ENCODE measurements at regions not wholly inside any gene's neighbourhood (a gene's known extent, or its start where the extent isn't known, plus 50 kb on each side); places are given as distances from the start of the nearest gene placed in this dataset.
"Not testable (repeated sequence)": the region's sequence is repeated elsewhere in the genome, so short reads cannot be mapped to it uniquely, and the experiment has no call there.

- Histone ChIP-seq H3K9me3 (no peaks in the 10 kb centered on the region), H3K36me3 (no peaks in the 10 kb centered on the region), H3K27me3 (no peaks in the 10 kb centered on the region), H3K27ac (no peak overlapping the region), H3K4me1 (no peaks in the 10 kb centered on the region), H3K4me3 (no peak overlapping the region)
- DNase-seq (no peak), ATAC-seq (no peak)
- TF ChIP-seq CTCF (IDR thresholded peaks at IDR 0.05): no peak
- intact Hi-C loops (cut with DNase I): no loop called here
These were observed 113.6 kb upstream of the PPM1J start for GRCh38 chr1:112828716-112829115.

- intact Hi-C loops (cut with DNase I); H3K36me3 ChIP-seq; H3K9me3 ChIP-seq; ATAC-seq; H3K27me3 ChIP-seq; H3K27ac ChIP-seq; H3K4me1 ChIP-seq; H3K4me3 ChIP-seq; DNase-seq: not testable (repeated sequence)
These were observed 112.3 kb upstream of the PPM1J start for GRCh38 chr1:112827391-112827790.

- DNase-seq (no peak), ATAC-seq (no peak)
- no peaks in the 10 kb centered on the region for H3K36me3 ChIP-seq
- no peak overlapping the region for H3K27ac ChIP-seq
- intact Hi-C loops (cut with DNase I): no loop called here
- H3K4me1 ChIP-seq: no peaks in the 10 kb centered on the region
- TF ChIP-seq CTCF (IDR thresholded peaks at IDR 0.05): no peak
- no peaks in the 10 kb centered on the region for H3K27me3 ChIP-seq
- H3K9me3 ChIP-seq: no peaks in the 10 kb centered on the region
- no peak overlapping the region for H3K4me3 ChIP-seq
These were observed 111.2 kb upstream of the PPM1J start for GRCh38 chr1:112826217-112826944.

GRCh38 chr1:112825563-112826216, 110.6 kb upstream of the PPM1J start:
- H3K27me3 ChIP-seq; ATAC-seq; H3K27ac ChIP-seq; H3K4me3 ChIP-seq; H3K36me3 ChIP-seq; DNase-seq; H3K4me1 ChIP-seq; H3K9me3 ChIP-seq; intact Hi-C loops (cut with DNase I): not testable (repeated sequence)

- H3K4me1 ChIP-seq; H3K36me3 ChIP-seq; H3K4me3 ChIP-seq; ATAC-seq; H3K9me3 ChIP-seq; DNase-seq; H3K27ac ChIP-seq; intact Hi-C loops (cut with DNase I); H3K27me3 ChIP-seq: not testable (repeated sequence)
These were observed 109.9 kb upstream of the PPM1J start for GRCh38 chr1:112825075-112825474.

GRCh38 chr1:112821307-112822063, 106.4 kb upstream of the PPM1J start:
- H3K4me3 ChIP-seq; ATAC-seq; H3K9me3 ChIP-seq; H3K27ac ChIP-seq; H3K27me3 ChIP-seq; H3K36me3 ChIP-seq; intact Hi-C loops (cut with DNase I); H3K4me1 ChIP-seq; DNase-seq: not testable (repeated sequence)

GRCh38 chr1:112818990-112819689, 104.0 kb upstream of the PPM1J start:
- no peaks in the 10 kb centered on the region for H3K27me3 ChIP-seq
- H3K9me3 ChIP-seq: no peaks in the 10 kb centered on the region
- intact Hi-C loops (cut with DNase I): no loop called here
- H3K27ac ChIP-seq: no peak overlapping the region
- no peak for TF ChIP-seq CTCF (IDR thresholded peaks at IDR 0.05)
- H3K4me1 ChIP-seq: peaks cover 5% of the 10 kb centered on the region
- no peak overlapping the region for H3K4me3 ChIP-seq
- no peak for DNase-seq
- no peaks in the 10 kb centered on the region for H3K36me3 ChIP-seq
- peak; percentile 83 for ATAC-seq

All from upper lobe of right lung (tissue), 1 donor.